ENCODE measurements at regions not wholly inside any gene's neighbourhood (a gene's known extent, or its start where the extent isn't known, plus 50 kb on each side); places are given as distances from the start of the nearest gene placed in this dataset.

GRCh38 chr6:80962382-80962781 is 790.1 kb downstream of the TENT5A start:
- TF ChIP-seq EZH2 (IDR thresholded peaks at IDR 0.05; ENCODE audit: borderline replicate concordance, low read depth, low read length, poor library complexity, severe bottlenecking) (no peak), CTCF (conservative IDR thresholded peaks at IDR 0.05; ENCODE audit: low read depth, low read length) (no peak)
